ENCODE measurements at regions not wholly inside any gene's neighbourhood (a gene's known extent, or its start where the extent isn't known, plus 50 kb on each side); places are given as distances from the start of the nearest gene placed in this dataset.

DNA sequence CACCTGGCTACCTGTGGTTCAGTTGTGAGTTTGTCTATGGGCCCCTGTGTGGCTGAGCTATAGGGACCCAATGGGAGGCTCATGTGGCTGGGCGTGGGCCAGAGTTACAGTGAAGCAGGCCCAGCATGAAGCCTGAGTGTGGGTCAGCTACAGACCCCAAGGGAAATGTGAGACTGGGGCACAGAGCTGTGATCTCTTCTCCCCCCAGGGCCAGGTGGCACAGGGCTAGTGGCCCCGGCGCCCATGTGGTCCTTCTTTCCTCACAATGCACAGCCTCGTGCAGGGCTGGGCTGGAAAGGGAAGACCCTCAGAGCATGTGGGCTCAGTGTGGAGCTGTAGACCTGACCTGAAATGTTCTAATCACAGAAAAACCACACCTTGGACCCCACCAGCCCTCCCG, 71.6 kb upstream of the NECTIN1 start:
- H3K4me1 ChIP-seq (ENCODE audit: insufficient read depth, low read length): no peaks in the 10 kb centered on the region
- H3K27ac ChIP-seq (ENCODE audit: low read depth, low read length): no peak overlapping the region
- H3K9me3 Mint-ChIP-seq: no peaks in the 10 kb centered on the region
- H3K27ac Mint-ChIP-seq: no peak overlapping the region
- H3K9me3 ChIP-seq (ENCODE audit: control insufficient read depth in 1 of 2, low read length in 2 of 2): no peaks in the 10 kb centered on the region
- no peak overlapping the region for H3K4me3 Mint-ChIP-seq
- no peak for DNase-seq
- ChIA-PET POLR2A (ENCODE audit: partially characterized antibody) (no interaction called here), CTCF (ENCODE audit: partially characterized antibody) (no interaction called here)
- no peaks in the 10 kb centered on the region for H3K4me1 Mint-ChIP-seq
- no peaks in the 10 kb centered on the region for H3K36me3 ChIP-seq (ENCODE audit: insufficient read depth, low read length)
- H3K4me3 ChIP-seq (ENCODE audit: low read length in 2 of 2): no peak overlapping the region
- intact Hi-C loops (cut with micrococcal nuclease): no loop called here
- H3K36me3 Mint-ChIP-seq: no peaks in the 10 kb centered on the region
- H3K27me3 Mint-ChIP-seq: peaks cover 7 to 23% of the 10 kb centered on the region in 2 donors
- no peaks in the 10 kb centered on the region for H3K27me3 ChIP-seq (ENCODE audit: insufficient read depth, low read length)

DNA sequence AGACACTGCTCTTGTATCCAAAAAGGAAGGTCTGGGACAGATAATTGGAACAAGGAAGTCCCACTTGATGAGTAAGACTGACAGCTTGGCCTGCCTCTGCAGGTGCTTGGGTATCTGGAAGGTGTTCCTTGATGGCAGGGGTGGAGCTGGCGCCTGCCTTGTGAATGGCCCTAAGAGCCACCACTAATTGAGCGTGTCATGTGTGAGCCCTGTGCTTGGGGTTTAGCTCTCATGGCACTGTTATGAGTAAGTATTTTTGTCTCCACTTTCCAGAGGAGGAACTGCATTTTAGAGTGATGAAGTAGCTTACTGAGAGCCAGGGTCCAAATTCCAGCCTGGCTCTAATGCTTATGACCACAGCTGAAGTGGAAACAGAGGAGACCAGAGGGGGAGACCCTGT, 71.2 kb upstream of the NECTIN1 start:
- Histone ChIP-seq H3K27me3 (ENCODE audit: insufficient read depth, low read length) (no peaks in the 10 kb centered on the region), H3K4me3 (ENCODE audit: low read length in 2 of 2) (no peak overlapping the region), H3K4me1 (ENCODE audit: insufficient read depth, low read length) (no peaks in the 10 kb centered on the region), H3K27ac (ENCODE audit: low read depth, low read length) (no peak overlapping the region), H3K36me3 (ENCODE audit: insufficient read depth, low read length) (no peaks in the 10 kb centered on the region), H3K9me3 (ENCODE audit: control insufficient read depth in 1 of 2, low read length in 2 of 2) (no peaks in the 10 kb centered on the region)
- ChIA-PET CTCF (ENCODE audit: partially characterized antibody) (no interaction called here), POLR2A (ENCODE audit: partially characterized antibody) (no interaction called here)
- Mint-ChIP-seq H3K4me1 (no peaks in the 10 kb centered on the region), H3K4me3 (no peak overlapping the region), H3K27me3 (peaks cover 7 to 27% of the 10 kb centered on the region in 2 donors), H3K9me3 (no peaks in the 10 kb centered on the region), H3K36me3 (no peaks in the 10 kb centered on the region), H3K27ac (no peak overlapping the region)
- intact Hi-C loops (cut with micrococcal nuclease): no loop called here
- no peak for DNase-seq

DNA sequence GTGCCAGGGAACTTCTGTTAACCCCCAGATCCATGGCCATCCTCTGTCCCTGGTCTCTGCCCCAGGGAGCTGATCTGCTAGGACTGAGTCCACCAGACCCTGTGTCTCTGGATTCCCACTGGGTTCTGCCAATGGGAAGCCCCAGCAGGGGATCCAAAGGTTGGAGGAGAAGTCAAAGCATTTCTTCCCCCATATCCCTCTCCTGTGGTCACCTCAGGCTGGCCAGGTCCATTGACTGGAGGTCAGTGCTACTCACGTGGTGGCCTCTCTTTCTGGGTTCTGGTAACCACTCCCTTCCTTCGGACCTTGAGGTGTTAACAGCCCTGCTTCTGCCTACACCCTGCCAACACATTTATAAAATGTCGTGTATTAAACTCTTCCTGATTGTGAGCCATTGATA, 69.7 kb upstream of the NECTIN1 start:
- Histone ChIP-seq H3K27ac (ENCODE audit: low read depth, low read length) (no peak overlapping the region), H3K4me1 (ENCODE audit: insufficient read depth, low read length) (no peaks in the 10 kb centered on the region), H3K36me3 (ENCODE audit: insufficient read depth, low read length) (no peaks in the 10 kb centered on the region), H3K9me3 (ENCODE audit: control insufficient read depth in 1 of 2, low read length in 2 of 2) (no peaks in the 10 kb centered on the region), H3K27me3 (ENCODE audit: insufficient read depth, low read length) (no peaks in the 10 kb centered on the region), H3K4me3 (ENCODE audit: low read length in 2 of 2) (no peak overlapping the region)
- Mint-ChIP-seq H3K4me3 (no peak overlapping the region), H3K9me3 (no peaks in the 10 kb centered on the region), H3K27me3 (peaks cover 7 to 30% of the 10 kb centered on the region in 2 donors), H3K27ac (no peak overlapping the region), H3K36me3 (no peaks in the 10 kb centered on the region), H3K4me1 (no peaks in the 10 kb centered on the region)
- DNase-seq: no peak
- intact Hi-C loops (cut with micrococcal nuclease): no loop called here
- ChIA-PET POLR2A (ENCODE audit: partially characterized antibody) (no interaction called here), CTCF (ENCODE audit: partially characterized antibody) (no interaction called here)

DNA sequence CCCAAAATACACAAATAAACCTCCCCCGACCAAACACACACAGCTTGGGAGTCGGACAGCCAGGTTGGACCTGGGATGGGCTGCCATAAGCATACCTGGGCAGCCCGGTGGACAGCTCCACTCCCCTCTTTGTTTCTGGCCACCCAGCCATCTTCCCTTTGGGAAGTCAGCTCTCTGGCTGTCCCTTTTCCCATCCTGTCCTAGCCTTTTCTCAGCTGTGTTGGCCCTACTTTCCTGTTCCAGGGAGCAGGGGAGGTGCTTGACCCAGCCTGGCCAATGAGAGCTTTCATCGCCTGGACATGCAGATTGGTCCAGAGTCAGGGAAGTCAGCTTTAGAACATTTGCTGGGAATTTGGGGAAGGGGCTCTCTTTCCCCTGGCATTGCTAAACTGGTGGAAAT, 68.7 kb upstream of the NECTIN1 start:
- no peaks in the 10 kb centered on the region for H3K4me1 ChIP-seq (ENCODE audit: insufficient read depth, low read length)
- CTCF ChIA-PET (ENCODE audit: partially characterized antibody): no interaction called here
- Mint-ChIP-seq H3K36me3 (no peaks in the 10 kb centered on the region), H3K27ac (no peak overlapping the region), H3K27me3 (peaks cover 7 to 30% of the 10 kb centered on the region in 2 donors), H3K4me1 (no peaks in the 10 kb centered on the region), H3K9me3 (no peaks in the 10 kb centered on the region), H3K4me3 (no peak overlapping the region)
- H3K9me3 ChIP-seq (ENCODE audit: control insufficient read depth in 1 of 2, low read length in 2 of 2): no peaks in the 10 kb centered on the region
- no peak overlapping the region for H3K4me3 ChIP-seq (ENCODE audit: low read length in 2 of 2)
- intact Hi-C loops (cut with micrococcal nuclease): no loop called here
- H3K27ac ChIP-seq (ENCODE audit: low read depth, low read length): no peak overlapping the region
- H3K36me3 ChIP-seq (ENCODE audit: insufficient read depth, low read length): no peaks in the 10 kb centered on the region
- no peaks in the 10 kb centered on the region for H3K27me3 ChIP-seq (ENCODE audit: insufficient read depth, low read length)
- POLR2A ChIA-PET (ENCODE audit: partially characterized antibody): no interaction called here
- no peak for DNase-seq

DNA sequence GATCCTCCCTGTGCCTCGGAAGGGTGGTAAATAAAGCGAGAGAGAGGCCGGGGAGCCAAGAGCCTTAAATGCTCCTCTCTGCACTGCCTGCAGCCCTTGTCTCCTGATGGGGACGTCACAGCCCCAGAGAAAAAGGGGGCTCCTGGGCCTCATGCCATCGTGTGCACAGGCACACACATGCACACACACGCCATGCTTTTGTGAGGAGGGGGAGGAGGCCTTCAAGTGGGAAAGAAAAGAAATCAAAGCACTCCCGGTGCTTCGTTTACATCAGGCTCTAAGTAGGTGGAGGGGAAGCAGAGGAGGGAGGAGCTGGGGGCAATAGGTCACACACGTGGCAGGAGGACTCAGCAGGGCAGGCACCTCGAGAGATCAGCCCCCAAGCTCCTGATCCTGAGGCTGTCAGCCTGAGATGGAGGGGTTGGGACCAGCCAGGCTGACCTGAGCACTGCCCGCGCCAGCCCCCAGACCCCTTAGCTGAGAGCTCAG, 68.2 kb upstream of the NECTIN1 start:
- Histone ChIP-seq H3K9me3 (ENCODE audit: control insufficient read depth in 1 of 2, low read length in 2 of 2) (no peaks in the 10 kb centered on the region), H3K27ac (ENCODE audit: low read depth, low read length) (no peak overlapping the region), H3K36me3 (ENCODE audit: insufficient read depth, low read length) (no peaks in the 10 kb centered on the region), H3K4me3 (ENCODE audit: low read length in 2 of 2) (no peak overlapping the region), H3K4me1 (ENCODE audit: insufficient read depth, low read length) (no peaks in the 10 kb centered on the region), H3K27me3 (ENCODE audit: insufficient read depth, low read length) (no peaks in the 10 kb centered on the region)
- POLR2A ChIA-PET (ENCODE audit: partially characterized antibody): no interaction called here
- H3K27ac Mint-ChIP-seq: no peak overlapping the region
- CTCF ChIA-PET (ENCODE audit: partially characterized antibody): no interaction called here
- H3K27me3 Mint-ChIP-seq: peaks cover 9 to 32% of the 10 kb centered on the region in 2 donors
- no peaks in the 10 kb centered on the region for H3K36me3 Mint-ChIP-seq
- DNase-seq: no peak
- intact Hi-C loops (cut with micrococcal nuclease): no loop called here
- H3K9me3 Mint-ChIP-seq: no peaks in the 10 kb centered on the region
- H3K4me3 Mint-ChIP-seq: no peak overlapping the region
- no peaks in the 10 kb centered on the region for H3K4me1 Mint-ChIP-seq

DNA sequence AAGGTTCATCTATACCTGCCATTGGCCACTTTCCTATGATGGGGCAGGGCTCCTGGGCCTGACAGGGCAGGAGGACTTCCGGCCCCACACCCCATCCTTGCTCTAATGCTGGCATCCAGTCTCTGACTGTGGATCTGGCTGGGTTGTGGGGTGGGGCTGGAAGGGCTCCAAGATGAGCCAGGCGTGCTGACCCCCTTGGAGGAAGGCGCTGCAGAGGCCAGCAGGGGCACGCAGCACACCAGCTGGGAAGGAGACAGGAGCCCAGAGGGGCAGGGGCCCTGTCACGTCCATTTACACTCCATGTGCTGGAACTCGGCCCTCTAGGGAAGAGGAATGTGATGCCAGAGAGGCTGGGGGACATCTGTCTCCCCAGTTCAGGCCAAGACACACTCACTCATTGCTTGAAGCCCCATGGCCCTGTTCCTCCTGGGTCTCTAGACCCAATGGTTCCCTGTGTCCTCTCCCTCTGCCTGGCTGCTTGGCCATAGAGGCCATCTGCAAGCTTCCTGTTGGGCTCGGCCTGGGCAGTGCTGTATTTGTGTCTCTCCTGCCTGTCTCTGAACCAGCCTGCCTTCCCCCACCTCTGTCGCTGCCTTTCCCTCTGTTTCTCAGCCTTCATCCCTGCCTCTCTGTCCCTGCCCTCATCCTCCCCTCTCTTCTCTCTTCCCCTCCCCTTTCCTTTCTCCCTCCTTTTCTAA, 67.5 kb upstream of the NECTIN1 start:
- Histone ChIP-seq H3K9me3 (ENCODE audit: control insufficient read depth in 1 of 2, low read length in 2 of 2) (no peaks in the 10 kb centered on the region), H3K27ac (ENCODE audit: low read depth, low read length) (no peak overlapping the region), H3K27me3 (ENCODE audit: insufficient read depth, low read length) (no peaks in the 10 kb centered on the region), H3K4me3 (ENCODE audit: low read length in 2 of 2) (no peak overlapping the region), H3K4me1 (ENCODE audit: insufficient read depth, low read length) (no peaks in the 10 kb centered on the region), H3K36me3 (ENCODE audit: insufficient read depth, low read length) (no peaks in the 10 kb centered on the region)
- Mint-ChIP-seq H3K27me3 (peaks cover 9 to 30% of the 10 kb centered on the region in 2 donors), H3K27ac (no peak overlapping the region), H3K9me3 (no peaks in the 10 kb centered on the region), H3K36me3 (no peaks in the 10 kb centered on the region), H3K4me3 (no peak overlapping the region), H3K4me1 (no peaks in the 10 kb centered on the region)
- intact Hi-C loops (cut with micrococcal nuclease): no loop called here
- CTCF ChIA-PET (ENCODE audit: partially characterized antibody): no interaction called here
- POLR2A ChIA-PET (ENCODE audit: partially characterized antibody): no interaction called here
- DNase-seq: no peak

DNA sequence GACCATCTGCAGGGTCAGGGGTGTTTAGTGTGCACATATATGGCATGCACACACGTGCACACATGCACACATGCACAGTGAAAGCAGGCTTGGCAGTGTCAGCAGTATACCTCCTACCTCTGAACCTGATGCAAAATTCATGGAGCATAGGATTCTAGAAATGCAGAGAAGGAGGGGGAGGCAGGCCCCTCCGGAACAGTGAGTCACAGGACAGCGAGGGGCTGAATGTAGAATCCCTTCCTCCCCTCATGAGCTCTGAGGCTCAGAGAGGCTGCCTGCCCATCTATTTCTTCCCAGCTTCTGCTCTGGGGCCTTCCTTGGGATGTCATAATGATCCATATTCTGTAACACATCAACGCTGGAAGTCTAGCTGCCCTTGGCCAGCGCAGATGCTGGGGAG, 66.7 kb upstream of the NECTIN1 start:
- no peak for DNase-seq
- H3K4me3 ChIP-seq (ENCODE audit: low read length in 2 of 2): no peak overlapping the region
- Mint-ChIP-seq H3K27me3 (peaks cover 9 to 30% of the 10 kb centered on the region in 2 donors), H3K4me3 (no peak overlapping the region), H3K36me3 (no peaks in the 10 kb centered on the region), H3K9me3 (no peaks in the 10 kb centered on the region), H3K27ac (no peak overlapping the region), H3K4me1 (no peaks in the 10 kb centered on the region)
- H3K4me1 ChIP-seq (ENCODE audit: insufficient read depth, low read length): no peaks in the 10 kb centered on the region
- H3K36me3 ChIP-seq (ENCODE audit: insufficient read depth, low read length): no peaks in the 10 kb centered on the region
- ChIA-PET POLR2A (ENCODE audit: partially characterized antibody) (no interaction called here), CTCF (ENCODE audit: partially characterized antibody) (no interaction called here)
- intact Hi-C loops (cut with micrococcal nuclease): no loop called here
- H3K27ac ChIP-seq (ENCODE audit: low read depth, low read length): no peak overlapping the region
- H3K9me3 ChIP-seq (ENCODE audit: control insufficient read depth in 1 of 2, low read length in 2 of 2): no peaks in the 10 kb centered on the region
- H3K27me3 ChIP-seq (ENCODE audit: insufficient read depth, low read length): no peaks in the 10 kb centered on the region

DNA sequence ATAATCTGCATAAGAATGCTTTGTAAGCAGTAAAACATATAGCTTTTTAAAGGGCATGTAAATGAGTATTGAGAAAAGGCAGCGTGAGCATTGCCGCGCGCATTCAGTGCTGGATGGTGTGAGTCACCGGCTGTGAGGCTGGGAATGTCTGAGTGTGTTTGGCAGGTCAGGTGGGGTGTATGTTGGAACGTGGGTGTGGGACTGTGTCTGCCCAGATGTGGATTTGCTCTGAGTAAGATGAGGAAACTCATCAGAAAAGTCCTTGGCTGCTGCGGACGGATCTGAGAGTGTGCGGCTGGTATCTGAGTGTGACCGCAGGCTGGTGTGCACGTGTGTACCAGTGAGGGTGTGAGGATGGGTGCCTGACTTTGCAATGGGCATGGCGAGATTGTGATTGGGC, 66.2 kb upstream of the NECTIN1 start:
- no peaks in the 10 kb centered on the region for H3K36me3 ChIP-seq (ENCODE audit: insufficient read depth, low read length)
- Mint-ChIP-seq H3K27me3 (peaks cover 10 to 34% of the 10 kb centered on the region in 2 donors), H3K4me3 (no peak overlapping the region), H3K27ac (no peak overlapping the region), H3K36me3 (no peaks in the 10 kb centered on the region), H3K9me3 (no peaks in the 10 kb centered on the region), H3K4me1 (no peaks in the 10 kb centered on the region)
- POLR2A ChIA-PET (ENCODE audit: partially characterized antibody): no interaction called here
- no peak overlapping the region for H3K27ac ChIP-seq (ENCODE audit: low read depth, low read length)
- H3K4me3 ChIP-seq (ENCODE audit: low read length in 2 of 2): no peak overlapping the region
- CTCF ChIA-PET (ENCODE audit: partially characterized antibody): no interaction called here
- DNase-seq: no peak
- H3K4me1 ChIP-seq (ENCODE audit: insufficient read depth, low read length): no peaks in the 10 kb centered on the region
- no peaks in the 10 kb centered on the region for H3K9me3 ChIP-seq (ENCODE audit: control insufficient read depth in 1 of 2, low read length in 2 of 2)
- intact Hi-C loops (cut with micrococcal nuclease): no loop called here
- H3K27me3 ChIP-seq (ENCODE audit: insufficient read depth, low read length): no peaks in the 10 kb centered on the region
